ENCODE measurements at regions not wholly inside any gene's neighbourhood (a gene's known extent, or its start where the extent isn't known, plus 50 kb on each side); places are given as distances from the start of the nearest gene placed in this dataset.

GRCh38 chr6:144809969-144810368 lies 524.8 kb downstream of the UTRN start:
- TF ChIP-seq CTCF (IDR thresholded peaks at IDR 0.05; ENCODE audit: low read length) (no peak), EZH2 (IDR thresholded peaks at IDR 0.05; ENCODE audit: borderline replicate concordance, low read length) (no peak)

All from OCI-LY1 (cell line).